ENCODE measurements at regions not wholly inside any gene's neighbourhood (a gene's known extent, or its start where the extent isn't known, plus 50 kb on each side); places are given as distances from the start of the nearest gene placed in this dataset.

- no peaks in the 10 kb centered on the region for H3K36me3 Mint-ChIP-seq (ENCODE audit: low read depth)
- H3K4me1 Mint-ChIP-seq (ENCODE audit: low read depth), result no peaks in the 10 kb centered on the region
- no peak overlapping the region for H3K4me3 Mint-ChIP-seq
- DNase-seq (ENCODE audit: low spot score), result no peak
- no peaks in the 10 kb centered on the region for H3K27me3 Mint-ChIP-seq (ENCODE audit: low read depth)
- H3K27ac Mint-ChIP-seq, result no peak overlapping the region
- peaks cover 60% of the 10 kb centered on the region for H3K9me3 Mint-ChIP-seq
These were observed 807.8 kb upstream of the FOXG1 start for GRCh38 chr14:27958757-27959156.

DNA sequence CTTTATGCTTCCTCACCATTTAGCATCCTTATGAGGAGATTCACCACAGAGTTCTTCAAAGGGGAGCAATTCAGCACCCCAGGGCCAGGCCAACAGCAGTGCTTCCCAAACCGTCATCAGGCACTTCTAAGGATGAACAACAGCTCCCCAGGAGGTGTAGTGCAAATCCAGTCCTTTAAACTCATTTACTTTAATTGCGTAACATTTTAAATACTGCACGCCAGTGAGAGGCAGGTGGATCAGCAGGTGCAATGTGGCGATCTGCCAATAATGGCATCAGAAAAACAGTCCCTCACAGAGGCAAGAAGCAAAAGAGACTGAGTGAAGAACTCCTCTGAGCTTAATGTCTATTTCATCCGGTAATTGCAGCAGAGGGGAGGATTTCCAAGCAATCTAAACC is 770.9 kb upstream of the FOXG1 start:
- Mint-ChIP-seq H3K27me3 (ENCODE audit: low read depth) (no peaks in the 10 kb centered on the region), H3K27ac (no peak overlapping the region), H3K4me3 (no peak overlapping the region), H3K9me3 (peaks cover 50% of the 10 kb centered on the region), H3K36me3 (ENCODE audit: low read depth) (no peaks in the 10 kb centered on the region), H3K4me1 (ENCODE audit: low read depth) (no peaks in the 10 kb centered on the region)
- no peak for DNase-seq (ENCODE audit: low spot score)

- Mint-ChIP-seq H3K27me3 (ENCODE audit: low read depth) (no peaks in the 10 kb centered on the region), H3K27ac (no peak overlapping the region), H3K4me3 (no peak overlapping the region), H3K9me3 (peaks cover 65% of the 10 kb centered on the region), H3K4me1 (ENCODE audit: low read depth) (no peaks in the 10 kb centered on the region), H3K36me3 (ENCODE audit: low read depth) (no peaks in the 10 kb centered on the region)
- no peak for DNase-seq (ENCODE audit: low spot score)
These were observed 765.6 kb upstream of the FOXG1 start for GRCh38 chr14:28001002-28001401.

- Mint-ChIP-seq H3K27ac (no peak overlapping the region), H3K36me3 (ENCODE audit: low read depth) (peaks cover 2% of the 10 kb centered on the region), H3K27me3 (ENCODE audit: low read depth) (no peaks in the 10 kb centered on the region), H3K9me3 (peaks cover 53% of the 10 kb centered on the region), H3K4me1 (ENCODE audit: low read depth) (no peaks in the 10 kb centered on the region), H3K4me3 (no peak overlapping the region)
- DNase-seq (ENCODE audit: low spot score), result no peak
These were observed 753.8 kb upstream of the FOXG1 start for GRCh38 chr14:28012629-28013415.

GRCh38 chr14:28020112-28020511 is 746.5 kb upstream of the FOXG1 start:
- Mint-ChIP-seq H3K36me3 (ENCODE audit: low read depth) (no peaks in the 10 kb centered on the region), H3K4me1 (ENCODE audit: low read depth) (no peaks in the 10 kb centered on the region), H3K27ac (no peak overlapping the region), H3K4me3 (no peak overlapping the region), H3K27me3 (ENCODE audit: low read depth) (no peaks in the 10 kb centered on the region), H3K9me3 (peaks cover 56% of the 10 kb centered on the region)
- DNase-seq (ENCODE audit: low spot score), result no peak

DNA sequence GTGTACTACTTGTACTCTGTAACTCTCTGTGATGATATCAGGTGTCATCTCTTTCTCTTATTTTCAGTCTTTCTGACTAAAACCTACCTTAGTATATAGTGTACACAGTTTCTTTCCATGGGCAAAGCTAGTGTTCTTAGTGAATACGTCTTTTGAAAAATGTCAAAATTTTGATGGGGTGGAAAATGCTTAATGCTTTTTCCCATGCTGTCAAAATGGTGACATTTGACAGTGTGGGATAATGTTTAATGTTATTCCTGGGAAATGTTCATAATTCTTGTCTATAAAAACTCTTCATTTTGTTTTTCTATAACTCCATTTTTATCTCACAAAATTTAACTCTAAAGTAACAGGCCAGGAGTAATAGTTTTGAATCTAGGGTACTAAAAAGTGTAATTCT is 742.7 kb upstream of the FOXG1 start:
- H3K4me3 Mint-ChIP-seq, result no peak overlapping the region
- no peaks in the 10 kb centered on the region for H3K4me1 Mint-ChIP-seq (ENCODE audit: low read depth)
- peaks cover 50% of the 10 kb centered on the region for H3K9me3 Mint-ChIP-seq

GRCh38 chr14:28052251-28052650 is 714.3 kb upstream of the FOXG1 start:
- no peak overlapping the region for H3K27ac Mint-ChIP-seq
- no peaks in the 10 kb centered on the region for H3K36me3 Mint-ChIP-seq (ENCODE audit: low read depth)
- no peaks in the 10 kb centered on the region for H3K27me3 Mint-ChIP-seq (ENCODE audit: low read depth)
- H3K9me3 Mint-ChIP-seq, result peaks cover 79% of the 10 kb centered on the region
- H3K4me3 Mint-ChIP-seq, result no peak overlapping the region
- DNase-seq (ENCODE audit: low spot score), result no peak
- no peaks in the 10 kb centered on the region for H3K4me1 Mint-ChIP-seq (ENCODE audit: low read depth)

More for the DNA sequence above, 742.7 kb upstream of the FOXG1 start:
- no peaks in the 10 kb centered on the region for H3K36me3 Mint-ChIP-seq (ENCODE audit: low read depth)
- H3K27me3 Mint-ChIP-seq (ENCODE audit: low read depth), result no peaks in the 10 kb centered on the region
- no peak overlapping the region for H3K27ac Mint-ChIP-seq
- DNase-seq (ENCODE audit: low spot score), result no peak

- Mint-ChIP-seq H3K27me3 (ENCODE audit: low read depth) (no peaks in the 10 kb centered on the region), H3K4me1 (ENCODE audit: low read depth) (no peaks in the 10 kb centered on the region), H3K36me3 (ENCODE audit: low read depth) (no peaks in the 10 kb centered on the region), H3K4me3 (no peak overlapping the region), H3K9me3 (peaks cover 74% of the 10 kb centered on the region), H3K27ac (no peak overlapping the region)
- no peak for DNase-seq (ENCODE audit: low spot score)
These were observed 711.6 kb upstream of the FOXG1 start for GRCh38 chr14:28055008-28055407.

DNA sequence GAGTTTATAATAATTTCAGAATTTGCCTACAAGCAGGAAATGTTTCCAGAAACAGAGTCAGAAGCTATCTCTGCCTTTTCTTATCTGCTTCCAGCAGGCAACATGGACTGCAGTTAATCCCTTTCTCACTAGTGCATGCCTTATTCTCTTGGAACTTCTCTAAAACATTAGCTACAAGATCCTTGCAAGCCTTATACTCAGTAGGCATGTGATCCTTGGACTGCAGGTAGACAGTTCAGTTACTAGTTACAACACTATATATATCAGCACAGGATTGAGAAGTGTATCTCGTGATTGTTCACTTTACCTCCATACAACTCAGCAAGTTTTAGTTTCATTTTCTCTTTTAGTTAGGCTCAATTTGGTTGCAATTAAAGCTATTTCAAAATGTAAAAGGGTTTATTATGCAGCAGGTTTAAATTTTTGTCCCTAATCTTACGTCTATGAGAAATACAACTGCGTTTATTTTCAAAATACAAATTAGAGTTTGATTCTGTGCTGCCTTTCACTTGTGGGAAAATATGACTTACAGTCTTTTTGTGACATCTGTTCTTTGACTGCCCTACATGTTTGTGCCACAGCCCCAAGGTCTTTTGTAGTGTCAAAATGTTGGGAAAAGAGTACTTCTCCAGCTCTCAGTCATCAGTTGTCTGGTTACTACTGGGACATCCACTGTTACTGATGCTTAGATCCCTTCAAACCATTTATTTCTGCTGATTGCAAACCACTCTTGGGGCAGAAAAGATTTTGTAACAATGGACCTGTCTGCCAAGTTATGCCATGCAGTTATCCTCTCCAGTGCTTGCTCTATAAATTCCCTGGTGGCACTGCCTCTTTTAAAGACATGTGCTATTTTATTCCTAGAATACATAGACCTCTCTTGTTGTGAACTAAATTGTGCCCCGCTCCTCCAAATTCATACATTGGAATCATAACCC is 709.0 kb upstream of the FOXG1 start:
- Mint-ChIP-seq H3K4me1 (ENCODE audit: low read depth) (no peaks in the 10 kb centered on the region), H3K4me3 (no peak overlapping the region), H3K27ac (no peak overlapping the region), H3K27me3 (ENCODE audit: low read depth) (no peaks in the 10 kb centered on the region), H3K36me3 (ENCODE audit: low read depth) (no peaks in the 10 kb centered on the region), H3K9me3 (peaks cover 67% of the 10 kb centered on the region)
- no peak for DNase-seq (ENCODE audit: low spot score)

DNA sequence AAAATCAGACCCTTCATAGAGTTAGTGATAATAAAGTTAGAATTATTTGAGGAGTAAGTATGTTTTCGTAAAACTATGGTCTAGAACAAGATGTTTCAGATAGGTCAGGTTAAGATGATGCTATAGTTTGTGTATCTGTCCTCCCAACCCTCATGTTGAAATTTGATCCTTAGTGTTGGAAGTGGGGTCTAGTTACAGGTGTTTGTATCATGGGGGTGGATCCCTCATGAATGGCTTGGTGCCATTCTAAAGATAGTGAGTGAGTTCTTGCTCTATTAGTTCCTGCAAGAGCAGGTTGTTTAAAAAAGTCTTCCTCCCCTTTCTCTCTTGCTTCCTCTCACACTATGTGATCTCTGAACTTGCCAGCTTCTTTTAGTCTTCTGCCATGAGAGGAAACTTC is 707.3 kb upstream of the FOXG1 start:
- DNase-seq (ENCODE audit: low spot score), result no peak
- Mint-ChIP-seq H3K4me1 (ENCODE audit: low read depth) (no peaks in the 10 kb centered on the region), H3K9me3 (peaks cover 64% of the 10 kb centered on the region), H3K27ac (no peak overlapping the region), H3K36me3 (ENCODE audit: low read depth) (no peaks in the 10 kb centered on the region), H3K27me3 (ENCODE audit: low read depth) (no peaks in the 10 kb centered on the region), H3K4me3 (no peak overlapping the region)

DNA sequence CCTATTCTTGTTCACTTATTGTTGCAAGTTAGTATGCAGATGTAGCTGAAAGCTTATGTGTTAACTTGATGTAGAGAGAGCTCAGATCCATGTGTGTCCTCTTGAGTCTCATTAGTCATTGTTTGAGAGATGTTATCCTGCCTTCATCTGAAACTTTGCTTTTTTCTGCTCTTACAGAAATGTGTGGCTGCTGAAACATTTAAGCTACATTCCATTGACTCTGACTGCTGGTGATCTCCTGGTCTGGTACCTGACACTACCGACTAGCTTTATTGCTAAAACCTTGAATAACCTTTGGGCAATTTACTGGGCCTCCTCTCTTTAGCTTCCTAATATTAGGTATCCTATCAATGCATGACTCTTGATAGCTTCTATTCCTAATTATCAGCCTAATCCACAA is 705.6 kb upstream of the FOXG1 start:
- Mint-ChIP-seq H3K27me3 (ENCODE audit: low read depth) (no peaks in the 10 kb centered on the region), H3K4me1 (ENCODE audit: low read depth) (no peaks in the 10 kb centered on the region), H3K36me3 (ENCODE audit: low read depth) (no peaks in the 10 kb centered on the region), H3K4me3 (no peak overlapping the region), H3K9me3 (peaks cover 55% of the 10 kb centered on the region), H3K27ac (no peak overlapping the region)
- no peak for DNase-seq (ENCODE audit: low spot score)

DNA sequence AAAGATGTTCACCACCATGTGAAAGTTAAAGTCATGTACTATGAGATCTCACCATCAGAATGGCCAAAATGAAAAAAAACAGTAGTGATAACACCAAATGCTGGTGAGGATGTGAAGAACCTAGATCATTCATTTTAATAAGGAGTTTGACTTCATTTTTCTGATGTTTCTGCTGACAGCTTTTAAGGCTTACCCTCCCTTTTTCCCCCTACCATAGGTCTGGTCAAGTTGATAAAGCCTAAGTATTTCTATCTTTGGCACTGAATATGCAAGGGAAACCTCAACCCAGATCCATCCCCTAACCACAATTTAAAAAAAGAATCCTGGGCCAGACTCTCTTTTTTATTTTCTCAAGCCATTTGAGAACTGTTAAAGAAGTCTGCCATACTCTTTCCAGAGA is 689.6 kb upstream of the FOXG1 start:
- H3K27me3 Mint-ChIP-seq (ENCODE audit: low read depth), result no peaks in the 10 kb centered on the region
- H3K4me1 Mint-ChIP-seq (ENCODE audit: low read depth), result no peaks in the 10 kb centered on the region
- H3K27ac Mint-ChIP-seq, result no peak overlapping the region
- no peak for DNase-seq (ENCODE audit: low spot score)
- no peaks in the 10 kb centered on the region for H3K36me3 Mint-ChIP-seq (ENCODE audit: low read depth)
- H3K4me3 Mint-ChIP-seq, result no peak overlapping the region
- peaks cover 47% of the 10 kb centered on the region for H3K9me3 Mint-ChIP-seq

DNA sequence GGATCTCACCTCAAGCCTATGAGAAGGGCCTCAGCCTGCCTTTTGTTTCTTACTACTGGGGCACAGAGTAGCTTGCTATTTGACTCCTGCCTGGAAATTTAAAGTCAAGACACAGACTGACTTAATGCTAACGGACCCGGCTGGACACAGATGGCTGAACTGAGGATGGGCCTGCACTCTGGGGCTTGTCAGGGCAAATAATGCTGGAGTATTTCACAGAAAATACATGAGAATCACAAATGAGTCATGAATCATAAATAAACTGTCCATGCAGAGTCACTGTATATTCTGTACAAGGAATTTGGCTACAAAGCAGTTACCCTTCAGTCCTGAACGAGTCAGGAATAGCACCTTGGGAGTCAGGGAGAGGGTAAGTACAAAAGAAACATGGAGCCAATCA is 683.2 kb upstream of the FOXG1 start:
- peaks cover 48% of the 10 kb centered on the region for H3K9me3 Mint-ChIP-seq

GRCh38 chr14:28088125-28088524 is 678.5 kb upstream of the FOXG1 start:
- DNase-seq (ENCODE audit: low spot score), result no peak
- Mint-ChIP-seq H3K36me3 (ENCODE audit: low read depth) (no peaks in the 10 kb centered on the region), H3K27ac (no peak overlapping the region), H3K27me3 (ENCODE audit: low read depth) (no peaks in the 10 kb centered on the region), H3K9me3 (peaks cover 73% of the 10 kb centered on the region), H3K4me1 (ENCODE audit: low read depth) (no peaks in the 10 kb centered on the region), H3K4me3 (no peak overlapping the region)

More for the DNA sequence above, 683.2 kb upstream of the FOXG1 start:
- Mint-ChIP-seq H3K4me3 (no peak overlapping the region), H3K27me3 (ENCODE audit: low read depth) (no peaks in the 10 kb centered on the region), H3K4me1 (ENCODE audit: low read depth) (no peaks in the 10 kb centered on the region), H3K27ac (no peak overlapping the region), H3K36me3 (ENCODE audit: low read depth) (no peaks in the 10 kb centered on the region)
- no peak for DNase-seq (ENCODE audit: low spot score)
